ENCODE measurements at regions not wholly inside any gene's neighbourhood (a gene's known extent, or its start where the extent isn't known, plus 50 kb on each side); places are given as distances from the start of the nearest gene placed in this dataset.
A peak's percentile ranks its signal among the peaks of the same experiment; 100 is the strongest.

- Histone ChIP-seq H3K9ac (ENCODE audit: insufficient read depth, low read length) (no peak overlapping the region), H3K79me2 (ENCODE audit: control insufficient read depth, insufficient read depth, low read length) (no peaks in the 10 kb centered on the region), H3K4me3 (replicated peaks in 1 of 4; ENCODE audit: control extremely low read depth in 1 of 4, insufficient read depth in 1 of 4, low read depth in 3 of 4, low read length in 4 of 4) (no peak overlapping the region), H3K27me3 (ENCODE audit: control insufficient read depth, insufficient read depth, low read length) (no peaks in the 10 kb centered on the region), H3K27ac (ENCODE audit: insufficient read depth, low read length) (no peak overlapping the region), H3K36me3 (ENCODE audit: control insufficient read depth, insufficient read depth, low read length) (no peaks in the 10 kb centered on the region), H3K9me3 (ENCODE audit: control insufficient read depth, insufficient read depth, low read depth, low read length) (no peaks in the 10 kb centered on the region), H4K20me1 (ENCODE audit: control insufficient read depth, extremely low read depth, insufficient read depth, low read length) (no peaks in the 10 kb centered on the region), H3K4me2 (ENCODE audit: extremely low read depth, insufficient read depth, low read length) (no peak overlapping the region), H2AFZ (ENCODE audit: low read length) (no peak overlapping the region), H3K4me1 (ENCODE audit: control insufficient read depth, extremely low read depth, insufficient read depth, low read length) (no peaks in the 10 kb centered on the region)
- peak in 1 of 2 donors; percentile 84 for DNase-seq (ENCODE audit: low read depth in 2 of 2)
- TF ChIP-seq EZH2 (IDR thresholded peaks at IDR 0.05; ENCODE audit: low read length, missing control alignments) (no peak), CTCF (conservative IDR thresholded peaks at IDR 0.05 in 1 of 2, IDR thresholded peaks at IDR 0.05 in 1 of 2; ENCODE audit: low read depth in 1 of 2, low read length in 2 of 2) (no peak)
Observed at GRCh38 chr1:200233393-200233792, 176.4 kb downstream of the ZNF281 start.

GRCh38 chr1:200231787-200232231 is 178.0 kb downstream of the ZNF281 start:
- no peak overlapping the region for H3K27ac ChIP-seq (ENCODE audit: insufficient read depth, low read length)
- H3K4me3 ChIP-seq (replicated peaks in 1 of 4; ENCODE audit: control extremely low read depth in 1 of 4, insufficient read depth in 1 of 4, low read depth in 3 of 4, low read length in 4 of 4): no peak overlapping the region
- H3K4me1 ChIP-seq (ENCODE audit: control insufficient read depth, extremely low read depth, insufficient read depth, low read length): no peaks in the 10 kb centered on the region
- H3K27me3 ChIP-seq (ENCODE audit: control insufficient read depth, insufficient read depth, low read length): no peaks in the 10 kb centered on the region
- H3K79me2 ChIP-seq (ENCODE audit: control insufficient read depth, insufficient read depth, low read length): no peaks in the 10 kb centered on the region
- no peaks in the 10 kb centered on the region for H3K36me3 ChIP-seq (ENCODE audit: control insufficient read depth, insufficient read depth, low read length)
- H4K20me1 ChIP-seq (ENCODE audit: control insufficient read depth, extremely low read depth, insufficient read depth, low read length): no peaks in the 10 kb centered on the region
- H3K9me3 ChIP-seq (ENCODE audit: control insufficient read depth, insufficient read depth, low read depth, low read length): no peaks in the 10 kb centered on the region
- no peak overlapping the region for H2AFZ ChIP-seq (ENCODE audit: low read length)
- no peak overlapping the region for H3K4me2 ChIP-seq (ENCODE audit: extremely low read depth, insufficient read depth, low read length)
- DNase-seq (ENCODE audit: low read depth in 2 of 2): peak in 1 of 2 donors; percentile 80
- no peak for TF ChIP-seq CTCF (conservative IDR thresholded peaks at IDR 0.05 in 1 of 2, IDR thresholded peaks at IDR 0.05 in 1 of 2; ENCODE audit: low read depth in 1 of 2, low read length in 2 of 2)
- no peak for TF ChIP-seq EZH2 (IDR thresholded peaks at IDR 0.05; ENCODE audit: low read length, missing control alignments)
- H3K9ac ChIP-seq (ENCODE audit: insufficient read depth, low read length): no peak overlapping the region

GRCh38 chr1:200230671-200231070 is 179.2 kb downstream of the ZNF281 start:
- DNase-seq (ENCODE audit: low read depth in 2 of 2): peak in 1 of 2 donors; percentile 51
- Histone ChIP-seq H2AFZ (ENCODE audit: low read length) (no peak overlapping the region), H3K9ac (ENCODE audit: insufficient read depth, low read length) (no peak overlapping the region), H3K27ac (ENCODE audit: insufficient read depth, low read length) (no peak overlapping the region), H3K4me3 (replicated peaks in 1 of 4; ENCODE audit: control extremely low read depth in 1 of 4, insufficient read depth in 1 of 4, low read depth in 3 of 4, low read length in 4 of 4) (no peak overlapping the region), H3K27me3 (ENCODE audit: control insufficient read depth, insufficient read depth, low read length) (no peaks in the 10 kb centered on the region), H3K4me2 (ENCODE audit: extremely low read depth, insufficient read depth, low read length) (no peak overlapping the region), H4K20me1 (ENCODE audit: control insufficient read depth, extremely low read depth, insufficient read depth, low read length) (no peaks in the 10 kb centered on the region), H3K36me3 (ENCODE audit: control insufficient read depth, insufficient read depth, low read length) (no peaks in the 10 kb centered on the region), H3K4me1 (ENCODE audit: control insufficient read depth, extremely low read depth, insufficient read depth, low read length) (no peaks in the 10 kb centered on the region), H3K79me2 (ENCODE audit: control insufficient read depth, insufficient read depth, low read length) (no peaks in the 10 kb centered on the region), H3K9me3 (ENCODE audit: control insufficient read depth, insufficient read depth, low read depth, low read length) (no peaks in the 10 kb centered on the region)
- TF ChIP-seq CTCF (conservative IDR thresholded peaks at IDR 0.05 in 1 of 2, IDR thresholded peaks at IDR 0.05 in 1 of 2; ENCODE audit: low read depth in 1 of 2, low read length in 2 of 2) (no peak), EZH2 (IDR thresholded peaks at IDR 0.05; ENCODE audit: low read length, missing control alignments) (no peak)

All from fibroblast of lung (primary cell).